Peyer's patch (tissue), 4 donors: ENCODE measurements at regions not wholly inside any gene's neighbourhood (a gene's known extent, or its start where the extent isn't known, plus 50 kb on each side); places are given as distances from the start of the nearest gene placed in this dataset.
"Not testable (repeated sequence)": the region's sequence is repeated elsewhere in the genome, so short reads cannot be mapped to it uniquely, and the experiment has no call there.

Experiments
- CTCF ChIP-seq, 6 experiments: fragments of 450-650 bp in 4 of 6; fragments of 200-600 bp in 2 of 6; sonication (generic) in 1 of 6; IDR thresholded peaks; one replicate each; pipeline ENCODE4 v1.5.1; 2017 to 2019; ENCODE audit warnings: antibody characterized with exemption in 6 of 6, mild to moderate bottlenecking in 3 of 6, moderate library complexity in 1 of 6
- POLR2A ChIP-seq, 2 donors: fragments of 450-650 bp; IDR thresholded peaks; one replicate each; pipeline ENCODE4 v1.5.1; 2017; ENCODE audit warnings: antibody characterized with exemption in 2 of 2, mild to moderate bottlenecking in 2 of 2, moderate library complexity in 2 of 2

GRCh38 chr3:8315526-8315925 lies 186.1 kb upstream of the LMCD1 start:
- not testable (repeated sequence) for TF ChIP-seq CTCF, POLR2A (IDR thresholded peaks at IDR 0.05)
